DMS114 treated with DMSO at 0.1 percent for 48 hours (cell line): ENCODE measurements at regions not wholly inside any gene's neighbourhood (a gene's known extent, or its start where the extent isn't known, plus 50 kb on each side); places are given as distances from the start of the nearest gene placed in this dataset.

ENCODE experiments used
- DNase-seq: peaks from one replicate; lab custom pipeline; 2025; ENCODE audit not compliant: unreplicated experiment; lab: John Stamatoyannopoulos, UW

DNA sequence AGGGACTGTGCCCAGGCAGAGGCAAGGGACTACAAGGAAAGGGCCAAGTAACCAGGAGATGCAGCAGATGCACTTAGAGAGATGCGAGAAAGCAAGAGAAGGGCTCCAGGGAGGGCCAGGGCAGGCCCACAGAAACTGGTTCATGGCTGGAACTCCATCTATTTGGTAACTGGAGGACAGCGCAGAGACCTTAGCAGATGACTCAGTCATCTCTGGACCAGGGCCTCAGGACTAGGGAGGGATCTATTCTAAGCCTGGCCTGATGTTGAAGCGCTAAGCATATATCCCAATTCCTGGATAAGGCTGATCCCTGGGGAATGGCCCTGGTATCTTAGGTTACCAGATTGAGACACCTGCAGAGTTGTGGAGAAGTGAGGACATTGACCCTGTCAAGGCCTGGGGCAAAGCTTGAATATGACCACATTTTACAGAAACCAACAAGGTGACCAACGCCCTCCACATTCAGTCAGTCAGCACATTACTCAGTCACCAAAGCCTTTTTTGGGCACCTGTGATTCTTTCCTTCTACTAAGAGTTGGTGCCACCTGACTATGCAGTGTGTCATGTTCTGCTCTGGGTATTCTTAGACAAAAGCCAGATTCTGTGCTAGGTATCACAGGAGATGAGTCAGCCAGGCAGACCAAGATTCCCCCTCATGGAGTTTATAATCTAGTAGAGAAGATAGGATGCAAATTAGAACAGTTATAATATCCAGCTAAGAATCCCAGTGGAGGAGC, 68.4 kb upstream of the SLCO3A1 start:
- DNase-seq: no peak

DNA sequence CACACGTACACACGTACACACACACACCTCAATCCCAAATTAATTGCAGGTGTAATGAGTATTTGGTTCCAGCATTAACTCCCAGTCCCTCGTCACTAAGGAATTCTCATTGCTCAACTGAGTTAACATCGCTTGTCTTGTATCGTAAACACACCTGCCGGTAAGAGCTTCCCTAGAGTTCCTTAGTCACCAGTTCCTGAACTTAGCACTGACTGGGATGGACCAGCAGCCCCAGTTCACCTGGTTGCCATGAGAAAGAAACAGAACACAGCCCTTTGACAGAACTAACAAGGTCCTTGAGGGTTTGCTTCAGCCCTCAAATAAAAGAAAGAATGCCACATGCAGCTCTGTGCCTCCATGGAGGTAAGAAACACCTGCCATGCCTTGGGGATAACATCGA, 66.3 kb upstream of the SLCO3A1 start:
- no peak for DNase-seq

DNA sequence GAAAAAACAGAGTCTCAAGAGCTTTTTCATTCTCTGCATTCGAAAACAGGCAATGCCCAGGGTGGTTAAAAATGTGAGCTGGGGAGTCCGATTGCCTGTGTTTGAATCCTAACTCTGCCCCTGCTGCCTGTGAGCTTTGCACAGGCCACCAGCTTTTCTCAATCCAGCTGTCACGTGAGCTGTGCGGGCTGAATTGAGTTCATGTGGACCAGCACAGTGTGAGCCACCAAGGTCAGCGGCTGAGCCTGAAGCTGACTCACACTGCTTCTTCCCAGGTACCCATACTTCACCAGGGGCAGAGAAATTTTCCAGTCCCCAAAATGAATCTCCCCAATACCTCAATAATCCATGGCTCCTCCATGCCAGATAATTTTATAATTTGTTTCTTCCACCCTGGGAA, 64.4 kb upstream of the SLCO3A1 start:
- DNase-seq: no peak

DNA sequence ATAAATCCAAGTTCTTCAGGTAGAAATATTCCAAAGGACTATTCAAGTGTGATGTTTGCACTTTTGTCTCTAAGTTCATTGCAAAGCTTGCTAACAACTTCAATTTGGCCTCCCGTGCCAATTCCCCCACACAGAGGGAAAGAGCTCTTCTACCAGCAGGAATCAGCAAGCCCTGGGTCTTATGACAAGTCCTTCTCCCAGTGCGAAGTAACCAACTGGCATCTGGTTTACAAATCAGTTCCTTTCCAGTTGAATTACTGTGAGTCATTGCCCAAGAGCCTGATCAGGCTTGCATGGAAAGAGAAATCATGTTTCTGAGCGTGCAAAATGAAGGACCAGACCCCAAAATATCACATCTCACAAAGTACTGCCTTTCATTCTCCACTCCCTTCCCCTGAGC, 62.7 kb upstream of the SLCO3A1 start:
- no peak for DNase-seq

DNA sequence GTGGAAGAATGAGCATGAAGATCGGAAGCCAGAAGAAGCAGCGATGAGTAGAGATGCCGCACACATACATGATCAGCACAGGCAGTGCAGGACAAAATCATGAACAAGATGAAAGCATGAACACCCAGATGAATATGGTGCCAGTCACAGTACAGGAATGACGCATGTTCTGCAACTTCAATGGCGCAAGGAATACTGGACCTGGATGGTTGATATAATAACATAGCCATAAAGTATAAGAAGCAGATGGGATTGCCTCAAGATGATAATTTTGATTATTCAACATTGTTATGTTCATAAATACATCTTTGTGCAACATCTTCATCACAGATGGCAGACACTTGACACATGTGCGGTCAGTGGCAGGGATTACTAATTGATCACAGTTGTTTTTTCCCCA, 59.7 kb upstream of the SLCO3A1 start:
- no peak for DNase-seq

DNA sequence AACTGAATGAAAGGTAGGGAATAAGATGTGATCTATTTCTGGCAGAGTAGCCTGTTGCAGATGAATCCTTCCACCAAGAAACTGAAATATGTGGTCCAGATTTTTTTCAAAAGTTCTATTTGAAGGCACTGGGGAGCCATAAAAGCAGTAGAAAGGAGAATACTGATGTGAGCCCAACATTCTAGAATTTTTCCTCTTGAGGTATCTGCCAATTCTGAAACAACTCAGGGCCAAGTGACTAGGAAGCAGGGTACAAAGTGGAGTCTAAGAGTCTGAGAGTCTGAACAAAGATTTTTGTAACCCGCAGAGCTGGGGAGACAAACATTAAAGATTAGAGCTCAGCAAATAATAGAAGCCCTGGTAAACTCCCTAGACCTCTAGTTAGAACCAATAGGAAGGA, 58.3 kb upstream of the SLCO3A1 start:
- no peak for DNase-seq

DNA sequence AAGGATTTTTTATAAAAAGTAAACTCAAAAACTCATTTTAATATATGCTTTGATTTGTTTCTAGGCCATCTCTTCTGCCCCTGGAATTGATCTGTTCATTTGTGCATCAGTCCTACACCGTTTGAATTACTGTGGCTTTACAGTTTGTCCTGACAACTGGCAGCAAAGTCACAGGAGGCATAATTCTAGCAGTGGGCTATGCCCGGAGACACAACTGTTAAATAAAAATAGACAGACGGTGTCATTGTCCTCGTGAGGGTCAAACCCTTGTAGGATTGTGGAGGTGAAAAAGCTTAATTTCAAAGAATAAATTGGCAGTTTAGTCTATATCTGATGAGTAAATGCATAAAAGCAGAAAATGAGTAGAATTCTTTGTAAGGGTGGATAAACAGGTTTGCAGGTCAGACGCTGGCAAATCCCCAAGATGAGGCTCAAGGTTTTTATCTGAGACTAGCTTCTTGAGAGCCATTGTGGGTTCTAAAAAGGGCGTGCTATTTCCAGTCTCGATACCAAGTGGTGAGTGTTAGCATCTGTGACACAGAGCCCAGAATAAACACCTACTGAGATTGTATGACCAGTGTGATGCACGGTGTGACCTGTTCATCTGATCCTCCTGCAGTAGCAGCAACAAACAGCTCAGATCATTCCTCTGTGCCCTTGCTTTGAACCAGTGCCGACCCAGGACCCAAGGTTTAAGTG, 51.5 kb upstream of the SLCO3A1 start:
- DNase-seq: no peak

DNA sequence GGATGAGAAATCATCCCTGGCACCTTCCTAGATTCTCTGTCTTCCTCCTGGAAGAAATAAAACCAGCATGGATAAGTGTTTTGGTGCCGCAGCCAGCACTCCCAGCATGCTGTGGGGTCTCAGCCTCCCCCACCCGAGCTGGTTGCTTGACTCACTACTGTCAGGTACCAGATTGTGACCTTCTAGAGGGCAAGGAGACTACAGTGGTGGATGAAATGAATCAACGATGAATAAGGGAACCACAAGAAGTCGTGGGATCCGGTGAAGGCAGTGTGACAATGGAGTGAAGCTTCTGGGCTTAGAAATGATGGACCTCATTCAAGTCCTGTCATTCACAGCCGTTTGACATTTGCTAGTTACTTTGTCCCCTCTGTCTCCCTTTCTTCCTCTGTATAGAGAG, 50.2 kb upstream of the SLCO3A1 start:
- DNase-seq: no peak
